K562 (cell line): ENCODE measurements at regions not wholly inside any gene's neighbourhood (a gene's known extent, or its start where the extent isn't known, plus 50 kb on each side); places are given as distances from the start of the nearest gene placed in this dataset.
A peak's percentile ranks its signal among the peaks of the same experiment; 100 is the strongest.

ENCODE experiments used
- BHLHE40 ChIP-seq: IDR thresholded peaks from 2 replicates; pipeline ENCODE4 v1.6.1; 2011; ENCODE audit warnings: low read length, improper control_type of control experiment
- ETV6 ChIP-seq, 3 experiments: fragments of 150-350 bp in 1 of 3; sonication (generic) in 1 of 3; formaldehyde crosslinking in 1 of 3; IDR thresholded peaks; 2 replicates each; pipeline versions ENCODE4 v1.6.1 to v1.8.0; 2014 to 2022; ENCODE audit warnings: borderline replicate concordance in 2 of 3, low read depth in 2 of 3, antibody characterized with exemption in 1 of 3, low read length in 1 of 3, mild to moderate bottlenecking in 1 of 3, missing genetic modification reagents in 1 of 3
- GABPB1 ChIP-seq: sonication (generic); formaldehyde crosslinking; IDR thresholded peaks from 2 replicates; pipeline ENCODE4 v1.8.0; 2022; ENCODE audit warnings: mild to moderate bottlenecking, missing genetic modification reagents
- HLTF ChIP-seq: fragments of 450-650 bp; IDR thresholded peaks from 2 replicates; pipeline ENCODE4 v1.6.1; 2016
- KDM5B ChIP-seq: fragments of 200-600 bp; sonication (generic); IDR thresholded peaks from 2 replicates; pipeline ENCODE4 v1.6.1; 2012; ENCODE audit warnings: low read depth, mild to moderate bottlenecking, moderate library complexity, low read length, control low read depth, inconsistent platforms; ENCODE audit not compliant: insufficient replicate concordance
- SMC3 ChIP-seq: conservative IDR thresholded peaks from 2 replicates; pipeline ENCODE4 v1.6.1; 2011; ENCODE audit warnings: low read depth, low read length, improper control_type of control experiment; ENCODE audit not compliant: insufficient read depth
- SUPT5H ChIP-seq: fragments of 450-650 bp; IDR thresholded peaks from 2 replicates; pipeline ENCODE4 v1.6.1; 2016
- ZMIZ1 ChIP-seq, 2 experiments: fragments of 150-350 bp in 1 of 2; IDR thresholded peaks; 2 replicates each; pipeline ENCODE4 v1.6.1; 2012 to 2016; ENCODE audit warnings: low read depth in 2 of 2, low read length in 2 of 2, mild to moderate bottlenecking in 1 of 2, moderate library complexity in 1 of 2
- ZNF232 ChIP-seq: sonication (generic); formaldehyde crosslinking; IDR thresholded peaks from 2 replicates; pipeline ENCODE4 v1.8.0; 2022; ENCODE audit warnings: mild to moderate bottlenecking, missing genetic modification reagents
- ZNF316 ChIP-seq: fragments of 450-650 bp; IDR thresholded peaks from 2 replicates; pipeline ENCODE4 v1.6.1; 2016
- ZNF318 ChIP-seq, 2 experiments: fragments of 450-650 bp; IDR thresholded peaks; 2 replicates each; pipeline ENCODE4 v1.6.1; 2016; ENCODE audit warnings: mild to moderate bottlenecking in 2 of 2, borderline replicate concordance in 1 of 2, low read depth in 1 of 2, moderate library complexity in 1 of 2
- ZNF398 ChIP-seq: fragments of 250-450 bp; sonication (Bioruptor Pico); IDR thresholded peaks from 2 replicates; pipeline ENCODE4 v1.8.0; 2021; ENCODE audit warnings: moderate library complexity, mild to moderate bottlenecking, inconsistent platforms

- TF ChIP-seq ZNF318 (IDR thresholded peaks at IDR 0.05; ENCODE audit: borderline replicate concordance in 1 of 2, low read depth in 1 of 2) (no peak), KDM5B (no peak), ZNF398 (CRISPR knock-in tag) (no peak), ZMIZ1 (IDR thresholded peaks at IDR 0.05; ENCODE audit: low read depth in 2 of 2, low read length in 2 of 2) (no peak), GABPB1 (CRISPR knock-in tag) (0 out of 2 replicates have a peak, but pooled peaks have one; percentile 46), ETV6 (IDR thresholded peaks at IDR 0.05; ENCODE audit: borderline replicate concordance in 1 of 2, low read depth in 2 of 2, low read length in 1 of 2) (no peak), ETV6 (CRISPR knock-in tag; IDR thresholded peaks at IDR 0.05; ENCODE audit: borderline replicate concordance) (no peak), ZNF316 (no peak), SMC3 (no peak), SUPT5H (no peak), BHLHE40 (no peak), ZNF232 (no peak), HLTF (no peak)
These were observed 110.2 kb downstream of the NAV1 start (continued) for GRCh38 chr1:201648907-201649721.
